DMS114 treated with DMSO at 0.1 percent for 48 hours (cell line): ENCODE measurements at regions not wholly inside any gene's neighbourhood (a gene's known extent, or its start where the extent isn't known, plus 50 kb on each side); places are given as distances from the start of the nearest gene placed in this dataset.
"Not testable (repeated sequence)": the region's sequence is repeated elsewhere in the genome, so short reads cannot be mapped to it uniquely, and the experiment has no call there.

ENCODE experiments used
- DNase-seq: peaks from one replicate; lab custom pipeline; 2025; ENCODE audit not compliant: unreplicated experiment; lab: John Stamatoyannopoulos, UW

- DNase-seq = no peak
These were observed 925.3 kb upstream of the CDH10 start for GRCh38 chr5:25570067-25570583.

GRCh38 chr5:25568989-25569625 is 924.3 kb upstream of the CDH10 start:
- DNase-seq = no peak

GRCh38 chr5:25568294-25568693 is 923.5 kb upstream of the CDH10 start:
- DNase-seq = no peak

GRCh38 chr5:25567881-25568280 is 923.1 kb upstream of the CDH10 start:
- no peak for DNase-seq

GRCh38 chr5:25562656-25563055 is 917.9 kb upstream of the CDH10 start:
- DNase-seq = no peak

GRCh38 chr5:25554077-25554476 is 909.3 kb upstream of the CDH10 start:
- no peak for DNase-seq

GRCh38 chr5:25552871-25553481 is 908.2 kb upstream of the CDH10 start:
- DNase-seq = no peak

GRCh38 chr5:25550793-25551192 is 906.0 kb upstream of the CDH10 start:
- no peak for DNase-seq

- DNase-seq = peak; percentile 58
These were observed 900.0 kb upstream of the CDH10 start for GRCh38 chr5:25544652-25545249.

GRCh38 chr5:25540628-25541027 is 895.9 kb upstream of the CDH10 start:
- no peak for DNase-seq

- no peak for DNase-seq
These were observed 894.8 kb upstream of the CDH10 start for GRCh38 chr5:25539536-25539935.

GRCh38 chr5:25536461-25536860 is 891.7 kb upstream of the CDH10 start:
- not testable (repeated sequence) for DNase-seq

- no peak for DNase-seq
These were observed 871.4 kb upstream of the CDH10 start for GRCh38 chr5:25516141-25516540.

GRCh38 chr5:25515525-25515924 is 870.7 kb upstream of the CDH10 start:
- DNase-seq = no peak

- DNase-seq = not testable (repeated sequence)
These were observed 865.9 kb upstream of the CDH10 start for GRCh38 chr5:25510692-25511091.

GRCh38 chr5:25508011-25508410 is 863.2 kb upstream of the CDH10 start:
- not testable (repeated sequence) for DNase-seq

GRCh38 chr5:25500635-25501034 is 855.9 kb upstream of the CDH10 start:
- no peak for DNase-seq

- no peak for DNase-seq
These were observed 845.2 kb upstream of the CDH10 start for GRCh38 chr5:25489834-25490538.

GRCh38 chr5:25488119-25488518 is 843.3 kb upstream of the CDH10 start:
- DNase-seq = no peak

- no peak for DNase-seq
These were observed 839.6 kb upstream of the CDH10 start for GRCh38 chr5:25484391-25484790.

- no peak for DNase-seq
These were observed 836.7 kb upstream of the CDH10 start for GRCh38 chr5:25481463-25481862.

GRCh38 chr5:25459082-25459481 is 814.3 kb upstream of the CDH10 start:
- DNase-seq = no peak
